NOMO-1 treated with dmso at 0.1 percent for 144 hours (cell line): ENCODE measurements at regions not wholly inside any gene's neighbourhood (a gene's known extent, or its start where the extent isn't known, plus 50 kb on each side); places are given as distances from the start of the nearest gene placed in this dataset.

Experiments
- DNase-seq: peaks from one replicate; lab custom pipeline; 2025; ENCODE audit not compliant: unreplicated experiment; lab: John Stamatoyannopoulos, UW

DNA sequence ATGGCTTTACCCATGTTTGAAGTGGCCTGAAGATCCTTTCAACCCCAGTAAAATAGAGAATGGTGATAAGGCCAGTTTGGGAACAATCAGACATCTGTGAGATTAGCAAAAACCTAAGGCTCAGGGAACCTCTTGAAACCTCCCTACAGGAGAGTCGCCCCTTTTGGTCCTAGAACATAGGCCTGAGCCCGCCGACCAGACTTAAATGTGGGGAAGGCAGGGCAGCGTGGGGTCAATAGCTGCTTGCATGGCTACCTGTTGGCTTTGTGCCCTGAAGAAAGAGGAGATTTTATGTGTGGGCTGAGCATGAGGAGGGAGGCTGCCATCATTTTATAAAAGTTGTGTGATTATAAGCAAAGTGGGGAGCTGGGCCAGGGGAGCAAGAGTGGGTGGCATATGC lies 97.6 kb upstream of the TBX20 start:
- no peak for DNase-seq

GRCh38 chr7:35348611-35349400 lies 94.9 kb upstream of the TBX20 start:
- DNase-seq, result no peak

DNA sequence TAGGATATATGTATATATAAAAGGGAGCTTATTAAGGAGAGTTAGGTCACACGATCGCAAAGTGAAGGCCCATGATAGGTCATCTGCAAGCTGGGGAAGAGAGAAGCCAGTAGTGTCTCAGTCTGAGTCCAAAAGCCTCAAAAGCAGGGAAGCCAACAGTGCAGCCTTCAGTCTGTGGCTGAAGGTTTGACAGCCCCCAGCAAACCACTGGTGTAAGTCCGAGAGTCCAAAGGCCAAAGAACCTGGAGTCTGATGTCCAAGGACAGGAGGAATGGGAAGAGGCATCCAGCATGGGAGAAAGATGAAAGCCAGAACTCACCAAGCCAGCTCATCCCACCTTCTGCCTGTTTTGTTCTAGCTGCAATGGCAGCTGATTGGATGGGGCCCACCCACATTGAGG lies 88.9 kb upstream of the TBX20 start:
- DNase-seq, result no peak

DNA sequence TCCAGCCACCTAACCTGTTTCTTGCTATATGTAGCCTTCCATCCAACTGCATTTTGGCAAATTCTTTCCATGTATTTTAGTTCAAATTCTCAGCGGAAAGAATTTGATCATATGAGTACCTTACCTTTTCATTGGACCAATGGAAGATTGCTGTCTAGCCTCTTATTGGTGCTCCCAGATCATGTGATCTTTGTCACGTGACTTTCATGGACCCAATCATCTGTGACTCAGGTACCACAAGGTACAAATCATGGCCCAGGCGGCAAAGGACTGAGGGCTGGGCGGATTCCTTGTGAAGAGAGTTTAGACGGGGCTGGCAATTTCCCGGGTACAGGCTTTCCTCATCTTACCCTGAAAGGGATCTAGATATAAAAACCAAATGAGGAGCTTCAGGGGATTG lies 85.9 kb upstream of the TBX20 start:
- no peak for DNase-seq

DNA sequence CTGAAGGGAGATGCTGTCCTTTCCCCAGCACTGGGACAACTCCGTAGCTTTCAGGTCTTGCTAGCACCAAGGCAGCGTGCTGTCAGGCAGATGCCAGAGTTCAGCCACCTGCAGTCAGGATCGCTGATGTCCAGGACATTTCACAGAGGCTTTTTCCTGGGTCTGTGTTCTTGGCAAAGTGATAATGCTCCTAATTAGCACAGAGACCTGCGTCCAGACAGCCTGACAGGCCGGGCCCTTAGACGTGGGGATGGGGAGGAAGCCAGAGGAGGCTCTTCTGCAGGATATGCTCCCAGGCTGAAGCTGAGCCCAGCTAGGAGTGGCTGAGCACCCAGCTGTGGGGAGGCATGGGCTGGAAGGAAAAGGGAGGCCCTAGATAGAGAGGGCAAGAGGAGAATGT lies 82.5 kb upstream of the TBX20 start:
- DNase-seq, result no peak

GRCh38 chr7:35334506-35334905 lies 80.6 kb upstream of the TBX20 start:
- no peak for DNase-seq

GRCh38 chr7:35333265-35333664 lies 79.4 kb upstream of the TBX20 start:
- DNase-seq, result no peak

DNA sequence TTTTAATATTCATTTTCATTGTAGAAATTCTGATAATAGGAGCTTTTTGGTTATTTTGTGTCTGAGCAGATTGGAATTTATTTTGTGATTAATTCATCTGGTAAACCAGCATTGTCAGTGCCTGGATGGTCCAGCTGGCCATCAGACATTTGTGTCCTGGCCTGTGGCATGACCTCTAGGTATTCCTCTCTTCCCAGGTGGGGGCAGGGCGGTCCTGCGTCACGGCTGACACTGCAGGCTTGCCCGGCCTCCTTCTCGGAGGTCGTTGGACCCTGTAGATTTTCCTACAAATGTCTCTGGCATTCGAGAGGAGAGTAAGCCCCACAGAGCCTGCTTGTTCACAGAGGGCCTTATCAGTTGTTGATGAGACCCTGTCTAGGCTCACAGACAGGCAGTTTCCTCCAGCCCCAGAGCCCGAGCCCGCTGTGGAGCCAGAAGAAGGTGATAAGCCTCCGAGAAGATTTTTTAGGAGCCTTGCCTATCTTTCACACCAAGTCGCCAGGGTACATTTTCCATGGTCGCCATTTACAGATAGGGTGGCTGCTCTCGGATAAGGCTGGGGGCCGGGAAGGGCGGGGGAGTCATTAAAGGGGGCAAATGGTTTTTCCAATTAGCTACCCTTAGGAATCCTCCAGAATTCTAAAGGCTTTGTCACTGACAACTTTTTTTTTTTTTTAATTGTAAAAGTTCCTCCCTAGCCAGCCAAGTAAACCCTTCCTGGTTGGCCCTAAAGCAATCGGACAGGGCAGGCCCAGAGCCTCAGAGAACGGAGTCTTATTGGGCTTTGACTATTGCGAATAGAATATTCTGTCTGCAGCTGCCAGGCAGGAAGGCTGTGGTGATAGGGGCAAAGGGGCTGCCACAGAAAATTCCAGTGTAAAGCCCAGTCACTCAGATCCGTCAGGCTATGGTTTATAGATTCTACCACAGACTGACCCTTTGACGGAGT lies 78.1 kb upstream of the TBX20 start:
- DNase-seq, result no peak

- no peak for DNase-seq
Measured at GRCh38 chr7:35329026-35329425, 75.1 kb upstream of the TBX20 start.

DNA sequence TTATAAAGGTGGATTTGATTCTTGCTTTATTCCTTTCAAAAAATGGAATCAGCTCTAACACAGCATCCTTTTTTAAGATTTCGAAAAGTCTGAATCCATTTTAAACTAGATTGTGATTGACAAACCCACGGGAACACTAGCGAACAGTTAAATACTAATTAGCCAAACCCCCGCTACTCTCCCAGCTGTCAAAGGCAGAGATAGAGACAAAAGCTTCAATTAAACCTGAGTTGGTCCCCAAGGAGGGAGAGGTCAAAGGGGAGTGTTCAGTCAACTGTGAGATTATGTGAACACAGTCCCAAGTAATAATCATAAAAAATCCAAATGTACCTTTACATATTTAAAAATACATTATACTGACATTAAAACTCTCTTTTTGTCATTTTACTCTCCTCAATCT lies 65.7 kb upstream of the TBX20 start:
- no peak for DNase-seq

GRCh38 chr7:35316549-35316948 lies 62.6 kb upstream of the TBX20 start:
- no peak for DNase-seq

DNA sequence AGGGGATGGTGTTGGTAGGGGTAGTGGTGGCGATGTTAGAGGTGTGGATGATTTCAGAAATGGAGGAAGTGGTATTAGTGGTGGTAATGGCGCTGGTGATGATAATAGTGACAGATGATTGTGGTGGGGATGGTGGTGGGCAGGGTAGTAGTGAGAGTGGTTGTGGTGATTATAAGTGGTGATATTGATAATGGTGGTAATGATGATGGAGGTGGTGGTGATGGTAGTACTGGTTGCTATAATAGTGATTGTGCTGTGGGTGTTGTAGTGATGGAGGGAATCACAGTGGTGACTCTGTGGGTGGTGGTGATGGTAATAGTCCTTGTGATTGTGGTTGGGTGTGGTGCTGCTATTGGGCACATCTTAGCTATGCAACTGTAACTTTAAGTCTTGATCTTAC lies 61.6 kb upstream of the TBX20 start:
- no peak for DNase-seq

DNA sequence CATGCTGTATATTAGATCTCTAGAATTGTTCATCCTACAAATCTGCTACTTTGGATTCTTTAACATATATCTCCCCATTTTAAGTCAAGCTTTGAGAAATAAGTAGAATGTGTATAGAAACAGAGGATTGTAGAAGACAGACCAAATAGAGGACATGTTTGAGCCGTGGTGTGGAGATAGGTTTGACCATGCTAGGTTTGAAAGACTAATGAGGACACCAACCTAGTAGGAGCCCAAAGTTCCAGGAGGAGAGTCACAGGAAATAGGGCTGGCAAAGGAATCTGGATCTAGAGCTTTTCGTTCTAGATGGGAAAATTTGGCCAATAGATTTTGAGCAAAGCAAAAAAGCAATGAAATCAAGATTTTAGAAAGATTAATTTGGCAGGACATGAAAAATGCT lies 60.5 kb upstream of the TBX20 start:
- DNase-seq, result no peak

- no peak for DNase-seq
Measured at GRCh38 chr7:35313575-35313974, 59.7 kb upstream of the TBX20 start.
